ENCODE measurements at regions not wholly inside any gene's neighbourhood (a gene's known extent, or its start where the extent isn't known, plus 50 kb on each side); places are given as distances from the start of the nearest gene placed in this dataset.
"Not testable (repeated sequence)": the region's sequence is repeated elsewhere in the genome, so short reads cannot be mapped to it uniquely, and the experiment has no call there.

DNA sequence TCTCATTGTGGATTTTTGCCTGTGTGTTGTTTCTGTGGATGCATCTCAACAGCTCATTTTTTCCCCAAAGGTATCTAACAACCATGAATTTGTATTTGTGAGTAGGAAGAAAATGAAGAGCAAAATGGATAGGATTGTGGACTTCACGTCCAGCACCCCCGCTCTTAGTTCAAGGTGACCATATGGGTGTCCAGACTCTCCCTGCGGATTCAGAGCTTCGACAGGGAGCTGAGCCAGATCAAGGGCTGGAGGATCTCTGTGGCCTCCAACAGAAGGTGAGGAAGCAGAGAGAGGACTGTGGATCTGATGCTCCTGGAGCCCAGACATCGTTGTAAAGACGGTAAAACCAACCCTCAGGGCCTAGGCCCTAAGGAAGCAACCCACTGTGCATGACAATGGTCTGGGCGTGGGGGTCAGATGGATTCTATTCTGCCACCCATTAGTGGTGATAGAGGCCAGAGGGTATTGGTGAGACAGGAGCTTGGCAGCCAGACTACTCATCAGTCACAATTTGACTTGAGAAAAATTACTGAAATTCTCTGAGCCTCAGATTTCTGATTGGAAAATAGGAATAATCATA lies 659.7 kb upstream of the TMEM132C start:
- Mint-ChIP-seq H3K9me3 (peaks cover 7 to 8% of the 10 kb centered on the region in 2 experiments), H3K4me3 (no peak overlapping the region), H3K4me1 (peaks cover 39 to 53% of the 10 kb centered on the region in 2 experiments), H3K36me3 (ENCODE audit: insufficient read depth in 1 of 3, low read depth in 3 of 3) (peaks cover 0 to 18% (median 4%) of the 10 kb centered on the region in 3 experiments; a peak in 4 of 7 replicates), H3K27ac (no peak overlapping the region; a peak in 1 of 7 replicates), H3K27me3 (ENCODE audit: low read depth) (no peaks in the 10 kb centered on the region; the same call in 1 of the 2 replicates)
- Histone ChIP-seq H3K79me2 (ENCODE audit: insufficient read depth, low read length) (no peaks in the 10 kb centered on the region), H2BK5ac (ENCODE audit: insufficient read length, low read length) (no peak overlapping the region), H3T11ph (ENCODE audit: low read length) (no peak overlapping the region), H4K20me1 (ENCODE audit: control insufficient read depth, insufficient read depth, insufficient read length) (no peaks in the 10 kb centered on the region), H2AFZ (ENCODE audit: low read length) (no peak overlapping the region), H3K9ac (ENCODE audit: extremely low read depth, insufficient read length, low read length) (no peak overlapping the region), H2BK12ac (ENCODE audit: insufficient read length, low read depth, low read length) (no peak overlapping the region), H3K27ac (ENCODE audit: insufficient read length, low read depth, low read length) (no peak overlapping the region), H4K91ac (ENCODE audit: insufficient read length, low read depth, low read length) (no peak overlapping the region), H3K23ac (ENCODE audit: insufficient read length, low read depth, low read length) (no peak overlapping the region), H4K5ac (ENCODE audit: insufficient read length, low read depth, low read length) (no peak overlapping the region), H2BK120ac (ENCODE audit: low read depth, low read length, poor library complexity, severe bottlenecking) (no peak overlapping the region), H2BK20ac (ENCODE audit: low read depth, low read length, poor library complexity, severe bottlenecking) (no peak overlapping the region), H3K9me3 (ENCODE audit: control insufficient read depth, low read depth, low read length) (no peaks in the 10 kb centered on the region), H3K4me1 (ENCODE audit: insufficient read depth, low read length) (no peaks in the 10 kb centered on the region; the same call in 1 of the 2 replicates), H2AK5ac (ENCODE audit: insufficient read length, low read length) (no peak overlapping the region), H4K8ac (replicated peaks; ENCODE audit: insufficient read length, low read depth, low read length) (no peak overlapping the region), H3K4me2 (ENCODE audit: insufficient read depth, insufficient read length, low read length) (no peak overlapping the region), H3K18ac (ENCODE audit: insufficient read length, low read depth, low read length) (no peak overlapping the region), H3K79me1 (ENCODE audit: insufficient read depth, low read depth, low read length, poor library complexity, severe bottlenecking) (no peaks in the 10 kb centered on the region), H2BK15ac (ENCODE audit: low read depth, low read length) (no peak overlapping the region), H3K23me2 (ENCODE audit: insufficient read length, low read depth, low read length, poor library complexity, severe bottlenecking) (no peaks in the 10 kb centered on the region), H3K14ac (ENCODE audit: insufficient read depth, low read length) (no peak overlapping the region), H3K56ac (ENCODE audit: insufficient read length, low read depth, low read length) (no peak overlapping the region), H3K4ac (ENCODE audit: low read depth, low read length) (no peak overlapping the region), H3K27me3 (ENCODE audit: insufficient read depth, low read length) (no peaks in the 10 kb centered on the region)
- WGBS (ENCODE audit: extremely low coverage, insufficient read length, low lambda C conversion rate), result no CpG with 5 or more reads among the region's 7 CpGs
- TF ChIP-seq, protein P1, sequence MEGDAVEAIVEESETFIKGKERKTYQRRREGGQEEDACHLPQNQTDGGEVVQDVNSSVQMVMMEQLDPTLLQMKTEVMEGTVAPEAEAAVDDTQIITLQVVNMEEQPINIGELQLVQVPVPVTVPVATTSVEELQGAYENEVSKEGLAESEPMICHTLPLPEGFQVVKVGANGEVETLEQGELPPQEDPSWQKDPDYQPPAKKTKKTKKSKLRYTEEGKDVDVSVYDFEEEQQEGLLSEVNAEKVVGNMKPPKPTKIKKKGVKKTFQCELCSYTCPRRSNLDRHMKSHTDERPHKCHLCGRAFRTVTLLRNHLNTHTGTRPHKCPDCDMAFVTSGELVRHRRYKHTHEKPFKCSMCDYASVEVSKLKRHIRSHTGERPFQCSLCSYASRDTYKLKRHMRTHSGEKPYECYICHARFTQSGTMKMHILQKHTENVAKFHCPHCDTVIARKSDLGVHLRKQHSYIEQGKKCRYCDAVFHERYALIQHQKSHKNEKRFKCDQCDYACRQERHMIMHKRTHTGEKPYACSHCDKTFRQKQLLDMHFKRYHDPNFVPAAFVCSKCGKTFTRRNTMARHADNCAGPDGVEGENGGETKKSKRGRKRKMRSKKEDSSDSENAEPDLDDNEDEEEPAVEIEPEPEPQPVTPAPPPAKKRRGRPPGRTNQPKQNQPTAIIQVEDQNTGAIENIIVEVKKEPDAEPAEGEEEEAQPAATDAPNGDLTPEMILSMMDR (conservative IDR thresholded peaks at IDR 0.05), result no peak
- peak; percentile 58 for DNase-seq

DNA sequence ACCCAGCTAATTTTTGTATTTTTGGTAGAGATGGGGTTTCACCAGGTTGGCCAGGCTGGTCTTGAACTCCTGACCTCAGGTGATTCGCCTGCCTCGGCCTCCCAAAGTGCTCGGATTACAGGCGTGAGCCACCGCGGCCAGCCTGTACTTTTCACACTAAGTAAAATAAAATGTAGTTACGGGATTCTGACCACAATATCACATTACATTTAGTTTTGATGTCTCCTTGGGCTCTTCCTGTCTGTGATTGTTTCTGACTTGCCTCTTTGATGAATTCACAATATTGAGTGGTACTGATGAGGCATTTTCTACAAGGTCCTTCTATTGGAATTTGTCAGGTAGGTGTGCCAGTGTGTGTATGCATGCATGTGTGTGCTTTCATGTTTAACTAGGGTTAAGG lies 658.6 kb upstream of the TMEM132C start:
- Mint-ChIP-seq H3K36me3 (ENCODE audit: insufficient read depth in 1 of 3, low read depth in 3 of 3) (peaks cover 0 to 18% (median 4%) of the 10 kb centered on the region in 3 experiments; a peak in 4 of 7 replicates), H3K4me1 (peaks cover 47 to 60% of the 10 kb centered on the region in 2 experiments)
- not testable (repeated sequence) for H3K9me3 ChIP-seq (ENCODE audit: control insufficient read depth, low read depth, low read length); H3K56ac ChIP-seq (ENCODE audit: insufficient read length, low read depth, low read length); H4K91ac ChIP-seq (ENCODE audit: insufficient read length, low read depth, low read length); H3K27ac ChIP-seq (ENCODE audit: insufficient read length, low read depth, low read length); H3K14ac ChIP-seq (ENCODE audit: insufficient read depth, low read length); H2BK12ac ChIP-seq (ENCODE audit: insufficient read length, low read depth, low read length); H4K20me1 ChIP-seq (ENCODE audit: control insufficient read depth, insufficient read depth, insufficient read length); H3K27me3 Mint-ChIP-seq (ENCODE audit: low read depth); H2BK5ac ChIP-seq (ENCODE audit: insufficient read length, low read length); H3K4ac ChIP-seq (ENCODE audit: low read depth, low read length); H3K18ac ChIP-seq (ENCODE audit: insufficient read length, low read depth, low read length); H2BK15ac ChIP-seq (ENCODE audit: low read depth, low read length); H3K9me3 Mint-ChIP-seq; H2AK5ac ChIP-seq (ENCODE audit: insufficient read length, low read length); H2BK120ac ChIP-seq (ENCODE audit: low read depth, low read length, poor library complexity, severe bottlenecking); H3K79me2 ChIP-seq (ENCODE audit: insufficient read depth, low read length); H3K27me3 ChIP-seq (ENCODE audit: insufficient read depth, low read length); H4K8ac ChIP-seq (replicated peaks; ENCODE audit: insufficient read length, low read depth, low read length); H3K9ac ChIP-seq (ENCODE audit: extremely low read depth, insufficient read length, low read length); H2AFZ ChIP-seq (ENCODE audit: low read length); H2BK20ac ChIP-seq (ENCODE audit: low read depth, low read length, poor library complexity, severe bottlenecking); H3K4me2 ChIP-seq (ENCODE audit: insufficient read depth, insufficient read length, low read length); DNase-seq; H3T11ph ChIP-seq (ENCODE audit: low read length); H3K79me1 ChIP-seq (ENCODE audit: insufficient read depth, low read depth, low read length, poor library complexity, severe bottlenecking); H3K23ac ChIP-seq (ENCODE audit: insufficient read length, low read depth, low read length); H3K23me2 ChIP-seq (ENCODE audit: insufficient read length, low read depth, low read length, poor library complexity, severe bottlenecking); H4K5ac ChIP-seq (ENCODE audit: insufficient read length, low read depth, low read length); H3K4me1 ChIP-seq (ENCODE audit: insufficient read depth, low read length); H3K4me3 Mint-ChIP-seq; H3K27ac Mint-ChIP-seq
- no CpG with 5 or more reads among the region's 7 CpGs for WGBS (ENCODE audit: extremely low coverage, insufficient read length, low lambda C conversion rate)

Measured in H9 (cell line).